Fibroblast of lung (primary cell): ENCODE measurements at regions not wholly inside any gene's neighbourhood (a gene's known extent, or its start where the extent isn't known, plus 50 kb on each side); places are given as distances from the start of the nearest gene placed in this dataset.

ENCODE experiments used
- DNase-seq, 2 donors: peaks; one replicate each; pipeline versions ENCODE4 v3.0.0 to v3.0.0-alpha.2; 2010; ENCODE audit warnings: low read depth in 2 of 2
- H2AFZ ChIP-seq: 2 replicates; pipeline ENCODE4 v1.5.1; 2012; ENCODE audit warnings: low read length, control low read depth, inconsistent platforms
- H3K27ac ChIP-seq: 2 replicates; pipeline ENCODE4 v1.5.1; 2011; ENCODE audit warnings: low read length, control low read depth; ENCODE audit not compliant: insufficient read depth
- H3K27me3 ChIP-seq: 2 replicates; pipeline ENCODE4 v1.5.1; 2011; ENCODE audit warnings: mild to moderate bottlenecking, low read length; ENCODE audit not compliant: control insufficient read depth, insufficient read depth
- H3K36me3 ChIP-seq: 2 replicates; pipeline ENCODE4 v1.5.1; 2011; ENCODE audit warnings: low read length; ENCODE audit not compliant: control insufficient read depth, insufficient read depth
- H3K4me1 ChIP-seq: 2 replicates; pipeline ENCODE4 v1.5.1; 2011; ENCODE audit warnings: low read length; ENCODE audit not compliant: control insufficient read depth, insufficient read depth; ENCODE audit errors: extremely low read depth
- H3K4me2 ChIP-seq: 2 replicates; pipeline ENCODE4 v1.5.1; 2011; ENCODE audit warnings: low read length, control low read depth; ENCODE audit not compliant: insufficient read depth; ENCODE audit errors: extremely low read depth
- H3K4me3 ChIP-seq, 4 experiments: fragments of 200-600 bp in 1 of 4; sonication (generic) in 1 of 4; replicated peaks in 1 of 4; 2 replicates each; pipeline ENCODE4 v1.5.1; 2011 to 2016; ENCODE audit warnings: low read length in 4 of 4, low read depth in 3 of 4, mild to moderate bottlenecking in 3 of 4, control low read depth in 2 of 4, inconsistent platforms in 1 of 4, mixed read lengths in 1 of 4; ENCODE audit not compliant: insufficient read depth in 1 of 4; ENCODE audit errors: control extremely low read depth in 1 of 4
- H3K79me2 ChIP-seq: 2 replicates; pipeline ENCODE4 v1.5.1; 2012; ENCODE audit warnings: mild to moderate bottlenecking, low read length, inconsistent platforms; ENCODE audit not compliant: control insufficient read depth, insufficient read depth
- H3K9ac ChIP-seq: 2 replicates; pipeline ENCODE4 v1.5.1; 2011; ENCODE audit warnings: mild to moderate bottlenecking, low read length, control low read depth; ENCODE audit not compliant: insufficient read depth
- H3K9me3 ChIP-seq: 2 replicates; pipeline ENCODE4 v1.5.1; 2012; ENCODE audit warnings: low read depth, low read length; ENCODE audit not compliant: control insufficient read depth, insufficient read depth
- H4K20me1 ChIP-seq: 2 replicates; pipeline ENCODE4 v1.5.1; 2011; ENCODE audit warnings: low read length; ENCODE audit not compliant: control insufficient read depth, insufficient read depth; ENCODE audit errors: extremely low read depth
- CTCF ChIP-seq, 2 donors: IDR thresholded peaks in 1 of 2; conservative IDR thresholded peaks in 1 of 2; 1 replicate in 1 of 2; 2 replicates in 1 of 2; pipeline ENCODE4 v1.5.1; 2011 to 2012; ENCODE audit warnings: low read length in 2 of 2, control low read depth in 1 of 2, inconsistent platforms in 1 of 2, low read depth in 1 of 2, mild to moderate bottlenecking in 1 of 2
- EZH2 ChIP-seq: IDR thresholded peaks from 2 replicates; pipeline ENCODE4 v1.5.1; 2012; ENCODE audit warnings: low read length, control low read depth, mild to moderate bottlenecking; ENCODE audit errors: missing control alignments

- Histone ChIP-seq H3K4me2 (no peak overlapping the region), H3K27ac (no peak overlapping the region), H3K9ac (no peak overlapping the region), H2AFZ (no peak overlapping the region), H3K79me2 (no peaks in the 10 kb centered on the region), H3K27me3 (no peaks in the 10 kb centered on the region), H3K4me3 (no peak overlapping the region), H3K4me1 (no peaks in the 10 kb centered on the region), H3K9me3 (no peaks in the 10 kb centered on the region), H3K36me3 (no peaks in the 10 kb centered on the region), H4K20me1 (no peaks in the 10 kb centered on the region)
- DNase-seq, result no peak
- no peak for TF ChIP-seq CTCF (conservative IDR thresholded peaks at IDR 0.05 in 1 of 2, IDR thresholded peaks at IDR 0.05 in 1 of 2; ENCODE audit: low read depth in 1 of 2, low read length in 2 of 2)
- no peak for TF ChIP-seq EZH2
Measured at GRCh38 chr12:82055391-82055790, 296.2 kb upstream of the PPFIA2 start.

- Histone ChIP-seq H3K27me3 (no peaks in the 10 kb centered on the region), H4K20me1 (no peaks in the 10 kb centered on the region), H3K9ac (no peak overlapping the region), H3K9me3 (no peaks in the 10 kb centered on the region), H3K27ac (no peak overlapping the region), H3K79me2 (no peaks in the 10 kb centered on the region), H2AFZ (no peak overlapping the region), H3K4me1 (no peaks in the 10 kb centered on the region), H3K36me3 (no peaks in the 10 kb centered on the region), H3K4me3 (no peak overlapping the region), H3K4me2 (no peak overlapping the region)
- DNase-seq, result no peak
- TF ChIP-seq EZH2 (no peak), CTCF (conservative IDR thresholded peaks at IDR 0.05 in 1 of 2, IDR thresholded peaks at IDR 0.05 in 1 of 2; ENCODE audit: low read depth in 1 of 2, low read length in 2 of 2) (no peak)
Measured at GRCh38 chr12:82054566-82054965, 295.4 kb upstream of the PPFIA2 start.

- no peak for TF ChIP-seq CTCF (conservative IDR thresholded peaks at IDR 0.05 in 1 of 2, IDR thresholded peaks at IDR 0.05 in 1 of 2; ENCODE audit: low read depth in 1 of 2, low read length in 2 of 2)
- TF ChIP-seq EZH2, result no peak
- Histone ChIP-seq H3K4me1 (no peaks in the 10 kb centered on the region), H3K4me2 (no peak overlapping the region), H3K4me3 (no peak overlapping the region), H2AFZ (no peak overlapping the region), H3K9me3 (no peaks in the 10 kb centered on the region), H3K9ac (no peak overlapping the region), H4K20me1 (no peaks in the 10 kb centered on the region), H3K27me3 (no peaks in the 10 kb centered on the region), H3K36me3 (no peaks in the 10 kb centered on the region), H3K27ac (no peak overlapping the region), H3K79me2 (no peaks in the 10 kb centered on the region)
- no peak for DNase-seq
Measured at GRCh38 chr12:82047446-82047845, 288.3 kb upstream of the PPFIA2 start.
